Liver (tissue), 3 donors: ENCODE measurements at regions not wholly inside any gene's neighbourhood (a gene's known extent, or its start where the extent isn't known, plus 50 kb on each side); places are given as distances from the start of the nearest gene placed in this dataset.

ENCODE experiments used
- GABPA ChIP-seq, 2 donors: IDR thresholded peaks in 1 of 2; conservative IDR thresholded peaks in 1 of 2; 2 replicates each; pipeline ENCODE4 v1.6.1; 2016; ENCODE audit warnings: antibody characterized with exemption in 2 of 2, mild to moderate bottlenecking in 1 of 2, moderate library complexity in 1 of 2
- JUND ChIP-seq, 2 donors: IDR thresholded peaks; 2 replicates each; pipeline ENCODE4 v1.6.1; 2016; ENCODE audit warnings: antibody characterized with exemption in 2 of 2
- RAD21 ChIP-seq, 2 donors: IDR thresholded peaks; 2 replicates each; pipeline ENCODE4 v1.6.1; 2016; ENCODE audit warnings: antibody characterized with exemption in 2 of 2, mild to moderate bottlenecking in 2 of 2
- REST ChIP-seq: IDR thresholded peaks from 2 replicates; pipeline ENCODE4 v1.6.1; 2016; ENCODE audit warnings: antibody characterized with exemption, mild to moderate bottlenecking
- TF ChIP-seq, protein P1 (sequence below): fragments of 150-350 bp; IDR thresholded peaks from 2 replicates; pipeline ENCODE4 v1.5.1; 2017; ENCODE audit warnings: improper control_type of control experiment, low read depth, low read length; ENCODE audit not compliant: missing input control
- TF ChIP-seq, protein P2 (sequence below): IDR thresholded peaks from 2 replicates; pipeline ENCODE4 v1.6.1; 2016; ENCODE audit warnings: antibody characterized with exemption
- donor health status: healthy.
- donor health status: healthy.

DNA sequence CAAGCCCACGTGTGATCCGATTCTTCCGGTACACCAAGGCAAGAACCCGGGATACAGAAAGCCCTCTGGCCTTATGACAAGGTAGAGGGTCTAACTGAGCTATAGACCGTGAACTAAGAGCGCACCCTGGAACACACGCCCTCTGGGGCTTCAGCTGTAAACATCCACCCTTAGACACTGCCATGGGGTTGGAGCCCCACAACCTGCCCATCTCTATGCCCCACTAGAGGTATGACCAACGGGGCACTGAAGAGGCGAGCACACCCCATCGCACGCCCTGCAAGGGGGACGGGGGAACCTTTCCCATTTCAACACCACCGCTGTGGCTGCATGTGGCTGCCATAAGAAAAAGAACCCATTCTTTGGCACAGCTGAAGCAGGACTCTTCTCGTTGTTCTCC is 1206.0 kb upstream of the TMEM132C start:
- TF ChIP-seq, protein P1, sequence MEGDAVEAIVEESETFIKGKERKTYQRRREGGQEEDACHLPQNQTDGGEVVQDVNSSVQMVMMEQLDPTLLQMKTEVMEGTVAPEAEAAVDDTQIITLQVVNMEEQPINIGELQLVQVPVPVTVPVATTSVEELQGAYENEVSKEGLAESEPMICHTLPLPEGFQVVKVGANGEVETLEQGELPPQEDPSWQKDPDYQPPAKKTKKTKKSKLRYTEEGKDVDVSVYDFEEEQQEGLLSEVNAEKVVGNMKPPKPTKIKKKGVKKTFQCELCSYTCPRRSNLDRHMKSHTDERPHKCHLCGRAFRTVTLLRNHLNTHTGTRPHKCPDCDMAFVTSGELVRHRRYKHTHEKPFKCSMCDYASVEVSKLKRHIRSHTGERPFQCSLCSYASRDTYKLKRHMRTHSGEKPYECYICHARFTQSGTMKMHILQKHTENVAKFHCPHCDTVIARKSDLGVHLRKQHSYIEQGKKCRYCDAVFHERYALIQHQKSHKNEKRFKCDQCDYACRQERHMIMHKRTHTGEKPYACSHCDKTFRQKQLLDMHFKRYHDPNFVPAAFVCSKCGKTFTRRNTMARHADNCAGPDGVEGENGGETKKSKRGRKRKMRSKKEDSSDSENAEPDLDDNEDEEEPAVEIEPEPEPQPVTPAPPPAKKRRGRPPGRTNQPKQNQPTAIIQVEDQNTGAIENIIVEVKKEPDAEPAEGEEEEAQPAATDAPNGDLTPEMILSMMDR, result no peak
- TF ChIP-seq, protein P2, sequence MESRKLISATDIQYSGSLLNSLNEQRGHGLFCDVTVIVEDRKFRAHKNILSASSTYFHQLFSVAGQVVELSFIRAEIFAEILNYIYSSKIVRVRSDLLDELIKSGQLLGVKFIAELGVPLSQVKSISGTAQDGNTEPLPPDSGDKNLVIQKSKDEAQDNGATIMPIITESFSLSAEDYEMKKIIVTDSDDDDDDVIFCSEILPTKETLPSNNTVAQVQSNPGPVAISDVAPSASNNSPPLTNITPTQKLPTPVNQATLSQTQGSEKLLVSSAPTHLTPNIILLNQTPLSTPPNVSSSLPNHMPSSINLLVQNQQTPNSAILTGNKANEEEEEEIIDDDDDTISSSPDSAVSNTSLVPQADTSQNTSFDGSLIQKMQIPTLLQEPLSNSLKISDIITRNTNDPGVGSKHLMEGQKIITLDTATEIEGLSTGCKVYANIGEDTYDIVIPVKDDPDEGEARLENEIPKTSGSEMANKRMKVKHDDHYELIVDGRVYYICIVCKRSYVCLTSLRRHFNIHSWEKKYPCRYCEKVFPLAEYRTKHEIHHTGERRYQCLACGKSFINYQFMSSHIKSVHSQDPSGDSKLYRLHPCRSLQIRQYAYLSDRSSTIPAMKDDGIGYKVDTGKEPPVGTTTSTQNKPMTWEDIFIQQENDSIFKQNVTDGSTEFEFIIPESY, result no peak
- TF ChIP-seq REST, result no peak
- no peak for TF ChIP-seq RAD21 (IDR thresholded peaks at IDR 0.05)
- no peak for TF ChIP-seq GABPA (IDR thresholded peaks at IDR 0.05 in 1 of 2, conservative IDR thresholded peaks at IDR 0.05 in 1 of 2)
- TF ChIP-seq JUND (IDR thresholded peaks at IDR 0.05), result no peak
